ENCODE measurements at regions not wholly inside any gene's neighbourhood (a gene's known extent, or its start where the extent isn't known, plus 50 kb on each side); places are given as distances from the start of the nearest gene placed in this dataset.
"Not testable (repeated sequence)": the region's sequence is repeated elsewhere in the genome, so short reads cannot be mapped to it uniquely, and the experiment has no call there.

GRCh38 chr7:108659261-108659660 lies 89.6 kb downstream of the DNAJB9 start:
- no peak overlapping the region for H3K4me3 ChIP-seq (ENCODE audit: control insufficient read depth, low read depth, low read length)
- no peak for DNase-seq (ENCODE audit: low read depth)
- TF ChIP-seq, protein P1, sequence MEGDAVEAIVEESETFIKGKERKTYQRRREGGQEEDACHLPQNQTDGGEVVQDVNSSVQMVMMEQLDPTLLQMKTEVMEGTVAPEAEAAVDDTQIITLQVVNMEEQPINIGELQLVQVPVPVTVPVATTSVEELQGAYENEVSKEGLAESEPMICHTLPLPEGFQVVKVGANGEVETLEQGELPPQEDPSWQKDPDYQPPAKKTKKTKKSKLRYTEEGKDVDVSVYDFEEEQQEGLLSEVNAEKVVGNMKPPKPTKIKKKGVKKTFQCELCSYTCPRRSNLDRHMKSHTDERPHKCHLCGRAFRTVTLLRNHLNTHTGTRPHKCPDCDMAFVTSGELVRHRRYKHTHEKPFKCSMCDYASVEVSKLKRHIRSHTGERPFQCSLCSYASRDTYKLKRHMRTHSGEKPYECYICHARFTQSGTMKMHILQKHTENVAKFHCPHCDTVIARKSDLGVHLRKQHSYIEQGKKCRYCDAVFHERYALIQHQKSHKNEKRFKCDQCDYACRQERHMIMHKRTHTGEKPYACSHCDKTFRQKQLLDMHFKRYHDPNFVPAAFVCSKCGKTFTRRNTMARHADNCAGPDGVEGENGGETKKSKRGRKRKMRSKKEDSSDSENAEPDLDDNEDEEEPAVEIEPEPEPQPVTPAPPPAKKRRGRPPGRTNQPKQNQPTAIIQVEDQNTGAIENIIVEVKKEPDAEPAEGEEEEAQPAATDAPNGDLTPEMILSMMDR (IDR thresholded peaks at IDR 0.05; ENCODE audit: control insufficient read depth, insufficient read depth, low read depth, low read length, missing control alignments), result no peak

GRCh38 chr7:108659867-108660266 lies 90.2 kb downstream of the DNAJB9 start:
- no peak for DNase-seq (ENCODE audit: low read depth)
- no peak overlapping the region for H3K4me3 ChIP-seq (ENCODE audit: control insufficient read depth, low read depth, low read length)
- TF ChIP-seq, protein P1 (IDR thresholded peaks at IDR 0.05; ENCODE audit: control insufficient read depth, insufficient read depth, low read depth, low read length, missing control alignments), result no peak

DNA sequence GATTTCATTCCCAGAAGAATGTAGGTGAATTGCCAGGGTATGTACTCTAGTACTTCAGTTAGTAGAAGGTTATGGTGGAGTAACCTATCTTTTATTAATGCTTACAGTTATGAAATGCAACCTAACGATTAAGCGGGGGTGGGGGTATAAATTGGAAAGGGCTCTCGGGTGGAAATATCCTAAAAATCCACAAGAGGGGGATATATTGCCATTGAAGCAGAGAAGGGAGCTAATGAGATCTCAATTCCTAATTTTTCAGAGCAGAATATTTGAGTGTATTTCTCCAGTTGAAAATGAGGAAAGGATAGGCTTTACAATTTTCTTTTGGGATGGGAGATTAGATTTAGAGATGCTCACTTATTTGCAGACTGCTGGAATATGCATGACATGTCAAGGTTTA lies 90.8 kb downstream of the DNAJB9 start:
- no peak for DNase-seq (ENCODE audit: low read depth)
- no peak overlapping the region for H3K4me3 ChIP-seq (ENCODE audit: control insufficient read depth, low read depth, low read length)
- TF ChIP-seq, protein P1 (IDR thresholded peaks at IDR 0.05; ENCODE audit: control insufficient read depth, insufficient read depth, low read depth, low read length, missing control alignments), result peak; percentile 38

DNA sequence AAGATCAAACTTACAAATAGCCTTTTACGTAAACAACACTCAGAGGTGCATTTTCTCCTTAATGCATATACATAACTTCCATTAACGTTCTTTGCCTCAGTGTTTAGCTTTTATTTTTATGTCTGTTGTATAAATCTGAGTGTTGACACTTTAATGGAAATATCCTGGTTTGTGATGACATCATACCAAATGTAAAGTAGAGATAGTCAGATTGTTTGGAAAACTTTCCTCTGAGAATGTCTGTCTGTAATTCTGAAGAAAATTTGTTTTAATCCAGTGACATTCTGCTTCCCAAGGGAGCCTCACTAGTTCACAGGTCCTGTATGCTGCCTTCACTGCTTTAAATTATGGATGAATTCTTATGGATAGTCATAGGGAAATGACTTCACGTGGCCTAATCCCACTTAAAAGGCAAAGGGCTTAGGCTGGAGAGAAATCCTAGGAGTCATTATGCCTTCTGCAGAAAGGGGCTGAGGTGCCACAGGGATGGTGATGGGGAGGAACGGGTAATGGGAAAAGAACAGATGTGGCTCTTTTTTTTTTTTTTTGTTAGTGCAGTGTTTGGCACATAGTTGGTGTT lies 93.2 kb downstream of the DNAJB9 start:
- no peak overlapping the region for H3K4me3 ChIP-seq (ENCODE audit: control insufficient read depth, low read depth, low read length)
- no peak for DNase-seq (ENCODE audit: low read depth)
- TF ChIP-seq, protein P1 (IDR thresholded peaks at IDR 0.05; ENCODE audit: control insufficient read depth, insufficient read depth, low read depth, low read length, missing control alignments), result no peak

DNA sequence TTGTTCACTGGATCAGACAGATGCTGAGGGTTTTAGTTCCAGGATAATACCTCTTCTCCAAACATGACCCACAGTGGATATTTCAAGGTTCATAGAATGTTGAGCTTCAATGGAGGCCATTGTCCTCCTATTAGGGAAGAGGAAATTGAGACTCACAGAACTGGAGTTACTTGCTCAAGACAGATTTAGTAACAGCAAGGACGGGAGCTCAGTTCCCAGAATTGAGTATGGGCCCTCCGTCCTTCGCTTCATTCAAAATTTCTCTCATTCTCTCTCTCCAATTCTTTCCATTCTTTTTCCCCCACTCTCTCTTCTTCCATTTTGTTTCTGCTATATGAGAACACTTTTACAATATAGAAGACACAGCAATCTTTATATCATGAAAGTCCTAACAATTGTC lies 94.0 kb downstream of the DNAJB9 start:
- DNase-seq (ENCODE audit: low read depth), result no peak
- H3K4me3 ChIP-seq (ENCODE audit: control insufficient read depth, low read depth, low read length), result no peak overlapping the region
- TF ChIP-seq, protein P1 (IDR thresholded peaks at IDR 0.05; ENCODE audit: control insufficient read depth, insufficient read depth, low read depth, low read length, missing control alignments), result no peak

DNA sequence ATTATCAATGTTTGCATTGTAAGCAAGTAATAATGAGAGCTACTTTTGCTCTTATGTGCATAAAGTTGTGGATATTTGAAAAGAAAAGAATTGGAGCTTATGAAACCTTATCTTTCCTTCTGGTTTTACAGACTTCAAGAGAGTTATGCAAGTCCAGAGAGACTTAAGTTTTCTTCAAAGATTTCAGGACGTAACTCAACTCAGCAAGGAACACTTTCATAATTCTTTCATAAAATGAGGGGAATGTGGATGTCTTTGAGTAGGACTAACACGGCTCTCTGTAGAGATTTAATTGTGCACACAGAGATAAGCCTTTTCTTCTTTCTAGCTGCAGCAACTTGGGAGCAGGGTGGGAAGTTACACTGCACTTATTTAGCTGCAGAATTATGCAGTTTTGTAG lies 97.5 kb downstream of the DNAJB9 start:
- TF ChIP-seq, protein P1 (IDR thresholded peaks at IDR 0.05; ENCODE audit: control insufficient read depth, insufficient read depth, low read depth, low read length, missing control alignments), result no peak
- no peak overlapping the region for H3K4me3 ChIP-seq (ENCODE audit: control insufficient read depth, low read depth, low read length)
- no peak for DNase-seq (ENCODE audit: low read depth)

GRCh38 chr7:108669958-108670357 lies 100.3 kb downstream of the DNAJB9 start:
- no peak for DNase-seq (ENCODE audit: low read depth)
- TF ChIP-seq, protein P1 (IDR thresholded peaks at IDR 0.05; ENCODE audit: control insufficient read depth, insufficient read depth, low read depth, low read length, missing control alignments), result no peak
- no peak overlapping the region for H3K4me3 ChIP-seq (ENCODE audit: control insufficient read depth, low read depth, low read length)

DNA sequence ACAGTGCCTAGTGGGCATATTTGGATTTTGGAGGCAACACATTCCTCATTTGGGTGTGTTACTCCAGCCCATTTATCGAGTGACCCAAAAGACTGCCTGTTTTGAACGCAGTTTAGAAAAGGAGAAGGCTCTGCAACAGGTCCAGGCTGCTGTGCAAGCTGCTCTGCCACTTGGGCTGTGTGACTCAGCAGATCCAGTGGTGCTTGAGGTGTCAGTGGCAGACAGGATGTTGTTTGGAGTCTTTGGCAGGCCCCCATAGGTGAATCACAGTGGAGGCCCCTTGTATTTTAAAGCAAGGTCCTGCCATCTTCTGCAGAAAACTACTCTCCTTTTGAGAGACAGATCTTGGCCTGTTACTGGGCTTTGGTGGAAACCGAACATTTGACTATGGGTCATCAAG lies 104.0 kb downstream of the DNAJB9 start:
- not testable (repeated sequence) for H3K4me3 ChIP-seq (ENCODE audit: control insufficient read depth, low read depth, low read length)

More for the DNA sequence above, 104.0 kb downstream of the DNAJB9 start:
- DNase-seq (ENCODE audit: low read depth), result not testable (repeated sequence)

Data from AG09309 (cell line).